GM12874 (cell line): ENCODE measurements at regions not wholly inside any gene's neighbourhood (a gene's known extent, or its start where the extent isn't known, plus 50 kb on each side); places are given as distances from the start of the nearest gene placed in this dataset.

Experiments
- TF ChIP-seq, protein P1 (sequence below): IDR thresholded peaks from 2 replicates; pipeline ENCODE4 v1.5.1; 2011; ENCODE audit warnings: low read depth, mild to moderate bottlenecking, control low read depth, low read length, moderate library complexity; ENCODE audit not compliant: insufficient read depth

DNA sequence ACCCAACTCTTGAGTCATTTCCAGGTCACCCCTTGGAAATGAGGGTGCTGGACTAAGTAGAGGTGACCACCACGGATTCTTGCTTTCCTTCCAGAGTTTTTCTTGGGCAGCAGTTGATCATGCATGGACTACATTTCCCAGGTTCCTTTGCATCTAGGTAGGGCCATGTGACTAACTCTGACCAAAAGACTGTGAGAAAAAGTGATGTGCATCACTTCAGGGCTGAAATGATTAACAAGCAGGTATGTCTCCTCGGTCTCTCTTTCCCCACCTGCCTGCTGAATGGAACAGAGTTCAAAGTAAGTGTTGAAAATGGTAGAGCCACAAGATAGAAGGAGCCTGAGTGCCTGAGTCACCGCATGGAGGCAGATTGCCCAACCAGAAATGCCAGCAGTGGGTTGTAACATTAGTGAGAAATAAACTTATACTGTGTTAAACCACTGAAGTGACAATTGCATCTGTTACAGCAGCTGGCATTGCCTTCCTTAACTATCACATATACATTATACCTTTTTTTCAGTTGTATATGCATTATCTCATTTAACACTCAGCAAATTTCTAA lies 113.5 kb downstream of the MN1 start:
- TF ChIP-seq, protein P1, sequence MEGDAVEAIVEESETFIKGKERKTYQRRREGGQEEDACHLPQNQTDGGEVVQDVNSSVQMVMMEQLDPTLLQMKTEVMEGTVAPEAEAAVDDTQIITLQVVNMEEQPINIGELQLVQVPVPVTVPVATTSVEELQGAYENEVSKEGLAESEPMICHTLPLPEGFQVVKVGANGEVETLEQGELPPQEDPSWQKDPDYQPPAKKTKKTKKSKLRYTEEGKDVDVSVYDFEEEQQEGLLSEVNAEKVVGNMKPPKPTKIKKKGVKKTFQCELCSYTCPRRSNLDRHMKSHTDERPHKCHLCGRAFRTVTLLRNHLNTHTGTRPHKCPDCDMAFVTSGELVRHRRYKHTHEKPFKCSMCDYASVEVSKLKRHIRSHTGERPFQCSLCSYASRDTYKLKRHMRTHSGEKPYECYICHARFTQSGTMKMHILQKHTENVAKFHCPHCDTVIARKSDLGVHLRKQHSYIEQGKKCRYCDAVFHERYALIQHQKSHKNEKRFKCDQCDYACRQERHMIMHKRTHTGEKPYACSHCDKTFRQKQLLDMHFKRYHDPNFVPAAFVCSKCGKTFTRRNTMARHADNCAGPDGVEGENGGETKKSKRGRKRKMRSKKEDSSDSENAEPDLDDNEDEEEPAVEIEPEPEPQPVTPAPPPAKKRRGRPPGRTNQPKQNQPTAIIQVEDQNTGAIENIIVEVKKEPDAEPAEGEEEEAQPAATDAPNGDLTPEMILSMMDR = no peak

DNA sequence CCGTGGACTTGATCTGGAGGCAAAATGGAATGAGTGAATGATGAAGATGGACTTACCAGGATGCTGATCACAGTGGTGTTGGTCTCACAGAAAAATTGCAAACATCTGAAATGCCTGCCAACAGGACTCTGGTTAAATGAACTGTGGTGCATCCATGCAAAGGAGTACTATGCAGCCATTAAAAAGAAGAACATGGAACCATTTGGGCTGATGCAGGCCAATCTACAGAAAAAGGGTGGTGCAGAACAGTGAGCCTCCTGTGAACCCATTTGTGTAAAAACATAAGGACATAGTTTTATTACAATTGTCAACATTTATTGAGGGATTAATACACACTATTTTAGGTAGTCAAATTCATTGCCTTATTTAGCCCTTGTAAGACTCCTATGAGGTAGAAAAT lies 111.9 kb downstream of the MN1 start:
- TF ChIP-seq, protein P1 = no peak

DNA sequence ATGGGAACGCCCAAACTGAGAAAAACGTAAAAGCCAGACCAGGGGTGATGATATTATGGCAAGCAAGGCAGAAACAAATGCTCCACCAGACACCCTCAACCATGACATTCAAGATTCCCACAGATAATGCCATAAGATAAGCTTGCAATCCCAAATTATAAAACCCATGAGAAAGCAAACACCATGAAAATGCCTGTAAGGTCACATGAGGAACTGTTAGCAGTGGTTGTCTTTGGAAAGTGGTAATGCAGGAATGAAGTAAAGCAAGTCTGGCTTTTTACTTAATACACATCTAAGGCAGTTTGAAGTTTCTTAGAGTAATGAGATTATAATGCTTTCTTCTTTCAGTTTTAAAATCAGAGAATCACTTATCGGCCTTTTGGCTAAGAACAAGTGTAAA lies 111.0 kb downstream of the MN1 start:
- TF ChIP-seq, protein P1 = no peak

DNA sequence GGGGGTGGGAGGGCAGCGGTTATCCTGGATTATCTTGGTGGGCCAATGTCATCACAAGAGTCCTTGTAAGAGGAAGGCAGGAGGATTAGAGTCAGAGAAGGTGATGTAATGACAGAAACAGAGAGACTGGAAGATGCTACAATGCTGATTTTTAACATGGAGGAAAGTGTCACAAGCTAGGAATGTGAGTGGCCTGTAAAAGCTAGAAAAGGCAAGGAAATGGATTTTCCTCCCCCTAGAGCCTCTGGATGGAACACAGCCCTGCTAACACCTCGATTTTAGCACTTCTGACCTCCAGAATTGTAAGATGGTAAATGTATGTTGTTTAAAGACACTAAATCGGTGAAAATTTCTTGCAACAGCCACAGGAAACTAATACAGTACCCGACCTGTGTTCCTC lies 109.3 kb downstream of the MN1 start:
- TF ChIP-seq, protein P1 = no peak

DNA sequence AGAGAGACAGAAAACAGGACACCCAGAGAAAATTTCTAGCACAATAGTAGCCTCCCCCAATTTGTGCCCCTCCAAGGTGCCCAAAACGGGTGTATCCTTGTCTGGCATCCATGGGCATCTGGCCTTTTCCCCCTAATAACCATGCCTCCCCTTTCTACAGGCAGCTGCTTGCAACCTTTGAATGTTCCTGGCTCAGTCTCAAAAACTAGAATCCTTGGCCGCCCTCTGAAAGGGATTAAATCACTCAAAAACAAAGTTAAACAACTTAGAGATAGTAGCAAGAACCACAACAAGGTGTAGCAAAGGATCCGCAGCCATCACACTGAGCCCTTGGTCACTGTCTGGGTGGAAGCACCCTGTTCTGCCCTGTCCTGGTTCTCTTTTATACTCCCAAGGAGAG lies 105.6 kb downstream of the MN1 start:
- TF ChIP-seq, protein P1 = no peak

DNA sequence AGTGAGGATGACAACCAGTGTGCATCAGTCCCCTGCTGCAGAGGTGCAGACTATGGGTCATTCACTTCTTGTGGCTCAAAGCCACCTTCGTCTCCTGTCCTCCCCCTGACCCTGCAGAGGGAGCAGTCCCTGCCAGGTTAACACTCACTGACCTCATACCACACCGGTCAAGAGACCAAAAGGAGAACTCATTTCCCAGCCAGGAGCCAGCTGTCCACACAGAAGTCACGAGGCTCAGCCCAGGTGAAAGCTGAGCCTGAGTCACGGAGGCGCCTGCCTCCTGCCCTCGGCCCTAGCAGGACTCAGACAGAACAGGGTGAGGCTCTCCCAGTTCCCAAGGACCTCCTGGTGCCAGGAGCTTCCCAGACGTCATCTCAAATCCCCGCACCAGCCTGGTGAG lies 103.7 kb downstream of the MN1 start:
- TF ChIP-seq, protein P1 = no peak
